GM18526 (cell line): ENCODE measurements at regions not wholly inside any gene's neighbourhood (a gene's known extent, or its start where the extent isn't known, plus 50 kb on each side); places are given as distances from the start of the nearest gene placed in this dataset.

Experiments
- POLR2A ChIP-seq: IDR thresholded peaks from 3 replicates; pipeline ENCODE4 v1.6.1; 2011; ENCODE audit not compliant: insufficient read length; ENCODE audit errors: extremely low read depth

DNA sequence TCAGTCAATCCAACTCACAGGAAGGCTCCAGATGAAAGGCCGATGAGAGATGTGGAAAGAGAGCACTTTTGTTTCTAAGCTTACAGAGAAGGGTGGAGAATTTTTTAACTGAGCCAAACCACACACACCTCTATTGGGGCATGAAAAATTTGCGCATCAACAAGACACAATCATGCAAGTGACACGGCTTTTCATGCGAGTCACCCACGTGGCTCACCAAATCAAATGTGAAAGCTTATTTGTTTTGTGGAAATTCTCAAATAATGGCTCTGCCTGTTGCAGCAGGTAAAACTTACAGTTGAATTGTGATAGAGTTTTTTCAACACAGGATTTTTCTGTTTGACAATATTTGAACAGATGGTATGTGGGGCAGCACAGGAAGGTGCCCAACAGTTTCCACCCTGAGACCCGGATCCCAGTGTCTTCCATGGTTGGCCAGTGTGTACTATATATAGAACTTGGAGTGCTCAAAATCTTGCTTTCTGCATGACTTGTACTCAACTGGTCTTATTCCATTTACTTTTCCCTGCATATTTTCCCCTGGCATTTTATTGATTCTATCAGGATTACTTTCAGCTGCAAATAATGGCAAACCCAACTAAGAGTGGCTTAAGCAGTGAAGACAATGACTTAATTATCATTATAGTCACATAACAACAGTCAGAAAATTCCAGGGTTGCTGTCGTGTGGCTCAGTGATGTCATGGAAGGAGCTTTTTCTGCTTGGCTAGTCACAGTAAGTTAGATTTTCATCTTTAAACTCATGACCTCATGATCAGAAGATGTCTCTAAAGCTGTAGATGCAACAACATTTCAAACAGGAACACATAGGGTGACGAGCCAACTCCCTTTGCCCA, 90.6 kb upstream of the SIM2 start:
- TF ChIP-seq POLR2A: no peak

DNA sequence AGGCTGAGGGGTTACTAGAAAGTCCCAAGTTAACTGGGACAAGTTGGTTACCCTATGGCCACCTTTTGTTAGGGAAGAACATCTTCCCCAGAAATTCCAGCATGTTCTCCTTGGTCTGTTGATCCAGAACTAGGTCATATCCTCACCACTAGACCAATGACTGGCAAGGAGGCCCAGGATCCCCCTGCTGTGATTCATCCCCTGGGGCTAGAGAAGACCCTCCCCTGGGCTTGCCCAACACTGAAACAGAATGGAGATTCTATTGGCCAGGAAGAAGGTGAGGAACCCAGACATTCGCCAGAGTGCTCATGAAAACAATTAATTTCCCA, 90.1 kb upstream of the SIM2 start:
- no peak for TF ChIP-seq POLR2A

DNA sequence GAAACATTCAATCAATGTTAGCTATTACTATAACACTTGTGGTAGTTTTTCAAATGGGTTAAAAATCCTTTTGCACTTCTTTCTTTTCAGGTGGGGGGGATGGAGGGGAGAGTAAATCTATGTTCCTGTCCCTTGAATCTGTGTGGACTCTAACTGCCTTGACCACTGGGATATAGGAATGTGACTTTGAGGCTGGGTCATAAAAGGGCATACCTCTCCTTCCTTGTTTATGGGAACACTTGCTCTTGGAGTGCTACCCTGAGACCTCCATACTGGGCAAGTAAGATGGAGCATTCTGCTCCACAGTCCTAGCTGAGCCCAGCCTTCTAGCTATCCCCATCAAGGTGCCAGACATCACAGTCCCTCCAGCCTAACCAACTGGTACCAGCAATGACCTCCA, 89.3 kb upstream of the SIM2 start:
- no peak for TF ChIP-seq POLR2A

- TF ChIP-seq POLR2A: no peak
These were observed 88.7 kb upstream of the SIM2 start for GRCh38 chr21:36610201-36610600.

DNA sequence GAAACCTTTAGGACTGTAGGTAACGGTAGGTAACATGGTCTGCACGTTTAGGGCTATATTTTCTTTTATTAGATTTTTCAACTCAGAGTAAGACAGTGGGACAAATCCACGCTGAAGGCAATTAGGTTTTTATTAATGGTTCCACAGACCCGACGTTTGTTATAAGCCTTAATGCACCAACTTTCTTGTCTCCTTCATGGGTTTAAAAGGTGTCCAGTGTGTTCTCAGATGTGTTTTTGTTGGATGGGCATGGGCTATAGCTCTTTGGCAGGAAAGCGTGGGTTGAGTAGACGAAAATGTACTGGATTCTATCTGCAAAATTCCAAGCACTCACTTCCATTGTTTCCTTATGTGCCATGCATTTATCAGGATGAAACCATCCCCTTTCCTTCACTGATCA, 88.0 kb upstream of the SIM2 start:
- TF ChIP-seq POLR2A: no peak

GRCh38 chr21:36611379-36611778, 87.5 kb upstream of the SIM2 start:
- TF ChIP-seq POLR2A: no peak

GRCh38 chr21:36613059-36613458, 85.9 kb upstream of the SIM2 start:
- TF ChIP-seq POLR2A: no peak

GRCh38 chr21:36613554-36613953, 85.4 kb upstream of the SIM2 start:
- no peak for TF ChIP-seq POLR2A

- TF ChIP-seq POLR2A: no peak
These were observed 83.5 kb upstream of the SIM2 start for GRCh38 chr21:36615274-36615964.

DNA sequence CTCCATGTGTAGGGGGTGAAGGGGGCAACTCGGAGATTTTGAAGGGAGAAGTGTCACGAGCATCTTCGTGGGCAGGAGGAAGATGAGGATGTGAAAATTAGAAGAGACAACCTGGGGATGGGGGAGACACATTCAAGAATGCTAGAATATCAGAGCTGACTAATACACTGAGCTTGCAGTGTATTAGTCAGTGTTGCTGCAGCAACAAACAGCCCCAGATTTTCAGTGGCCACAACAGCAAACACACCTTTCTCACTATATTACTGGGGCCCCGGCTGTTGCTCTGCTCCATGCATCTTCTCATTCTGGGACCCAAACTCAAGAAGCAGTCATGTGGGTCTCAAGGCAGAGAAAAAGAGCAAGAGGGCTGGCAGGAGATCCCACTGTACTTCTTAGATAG, 74.8 kb upstream of the SIM2 start:
- no peak for TF ChIP-seq POLR2A

- TF ChIP-seq POLR2A: no peak
These were observed 72.1 kb upstream of the SIM2 start for GRCh38 chr21:36626791-36627190.

- TF ChIP-seq POLR2A: no peak
These were observed 71.7 kb upstream of the SIM2 start for GRCh38 chr21:36627242-36627641.

DNA sequence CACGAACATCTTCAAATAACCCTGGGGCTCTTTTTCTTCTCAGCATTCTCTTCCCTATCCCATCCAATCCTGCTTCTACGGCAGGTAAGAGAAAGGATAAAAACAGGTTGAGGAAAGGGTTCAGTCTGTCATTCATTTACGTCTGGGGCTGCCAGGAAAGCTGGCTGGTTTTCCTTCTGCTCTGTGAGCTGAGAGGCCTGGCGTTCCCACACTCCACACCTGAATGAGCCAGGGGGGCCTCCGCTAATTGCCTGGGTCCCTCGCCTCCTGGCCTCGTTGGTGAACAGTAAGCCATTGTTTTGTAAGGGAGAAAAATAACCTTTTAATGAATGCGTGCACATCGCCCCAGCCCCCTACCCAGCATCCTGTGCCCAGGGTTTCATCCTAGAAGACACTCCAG, 70.8 kb upstream of the SIM2 start:
- no peak for TF ChIP-seq POLR2A

DNA sequence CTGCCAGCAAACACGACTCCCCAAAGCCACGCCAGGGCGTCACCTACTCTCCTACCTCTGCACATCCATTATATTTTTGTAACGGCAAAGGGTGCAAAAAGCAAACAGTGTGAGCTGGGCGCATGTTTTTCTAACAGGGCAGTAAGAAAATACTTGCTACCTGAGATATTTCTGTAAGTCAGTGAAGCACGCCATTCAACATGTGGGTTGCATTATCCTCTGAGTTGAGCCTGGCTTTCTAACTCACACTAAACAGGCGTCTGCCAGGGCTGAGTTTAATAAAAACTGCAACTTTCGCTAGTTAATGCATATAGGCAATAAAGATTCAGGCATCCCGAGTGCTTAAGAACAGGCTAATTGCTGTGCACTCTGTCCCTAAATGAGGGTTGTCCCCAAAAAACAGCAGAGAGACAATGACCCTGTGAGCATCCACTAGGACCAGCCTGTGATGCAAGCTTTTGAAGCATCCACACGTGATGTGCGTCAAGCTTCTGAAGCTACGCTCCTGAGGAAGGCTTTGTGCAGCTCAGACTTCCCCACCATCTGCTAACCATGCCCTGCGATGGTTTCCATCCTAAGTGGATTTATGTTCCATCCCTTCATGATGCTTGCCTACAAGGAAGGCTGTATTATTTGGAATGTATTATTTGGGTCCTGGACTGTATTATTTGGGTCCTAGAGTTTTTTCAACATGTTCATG, 70.0 kb upstream of the SIM2 start:
- TF ChIP-seq POLR2A: no peak

DNA sequence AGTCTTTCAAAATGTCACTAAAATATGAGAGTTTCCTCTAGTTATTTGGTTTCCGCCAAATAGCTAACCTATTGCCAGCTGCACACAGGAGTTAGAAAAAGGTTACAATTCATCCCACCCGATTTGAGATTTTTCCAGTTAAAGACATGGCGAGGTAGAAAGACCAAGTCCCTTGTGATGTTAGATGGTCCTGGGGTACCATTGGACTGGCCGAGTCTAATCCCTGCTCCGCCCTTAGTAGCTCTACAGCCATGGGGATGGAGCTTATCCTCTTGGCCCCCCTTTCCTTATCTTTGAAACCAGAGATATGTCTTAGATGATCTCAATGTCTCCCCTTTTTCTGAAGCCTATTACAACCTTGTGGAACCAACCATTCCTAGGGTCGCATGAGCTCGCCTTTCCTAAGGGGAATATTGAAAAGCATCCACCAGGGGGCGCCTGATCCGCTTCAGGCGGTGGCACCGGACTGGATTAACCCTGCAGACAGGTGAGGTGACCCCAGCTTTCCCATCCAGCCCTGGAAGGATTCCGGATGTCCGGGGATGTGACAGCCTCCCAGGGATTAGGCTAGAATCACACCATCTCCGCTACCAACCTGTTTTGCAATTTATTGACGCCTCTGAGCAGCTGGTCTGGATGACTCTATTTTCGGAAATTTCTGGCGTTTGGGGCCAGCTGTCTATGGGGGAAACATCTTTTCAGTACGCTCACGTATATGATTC, 68.3 kb upstream of the SIM2 start:
- no peak for TF ChIP-seq POLR2A
